Vagina (tissue), 2 donors: ENCODE measurements at regions not wholly inside any gene's neighbourhood (a gene's known extent, or its start where the extent isn't known, plus 50 kb on each side); places are given as distances from the start of the nearest gene placed in this dataset.

ENCODE experiments used
- DNase-seq, 2 donors: peaks; one replicate each; pipeline ENCODE4 v3.0.0-alpha.2; 2017; ENCODE audit errors: extremely low spot score in 2 of 2
- H3K27ac ChIP-seq: fragments of 200-600 bp; sonication (generic); one replicate; pipeline ENCODE4 v1.5.1; 2019
- H3K27me3 ChIP-seq: fragments of 200-600 bp; sonication (generic); one replicate; pipeline ENCODE4 v1.5.1; 2019
- H3K36me3 ChIP-seq, 2 donors: fragments of 200-600 bp; sonication (generic); one replicate each; pipeline ENCODE4 v1.5.1; 2017 to 2019
- H3K4me1 ChIP-seq: fragments of 200-600 bp; sonication (generic); one replicate; pipeline ENCODE4 v1.5.1; 2019
- H3K4me3 ChIP-seq, 2 donors: fragments of 200-600 bp; sonication (generic); 1 replicate in 1 of 2; 2 replicates in 1 of 2; pipeline ENCODE4 v1.5.1; 2016 to 2019
- H3K9me3 ChIP-seq: fragments of 200-600 bp; sonication (generic); one replicate; pipeline ENCODE4 v1.5.1; 2019
- POLR2A ChIP-seq, 2 donors: fragments of 450-650 bp; IDR thresholded peaks; one replicate each; pipeline ENCODE4 v1.6.1; 2017; ENCODE audit warnings: antibody characterized with exemption in 2 of 2, mild to moderate bottlenecking in 2 of 2, moderate library complexity in 2 of 2
- POLR2AphosphoS5 ChIP-seq, 2 donors: sonication (generic); formaldehyde crosslinking; IDR thresholded peaks; one replicate each; pipeline ENCODE4 v1.9.0; 2017; ENCODE audit warnings: antibody characterized with exemption in 2 of 2, mild to moderate bottlenecking in 2 of 2, low read depth in 1 of 2; ENCODE audit not compliant: insufficient read depth in 1 of 2
- intact Hi-C: fragments of 100-400 bp; cut with DNase I; formaldehyde crosslinking; loops from one replicate; pipeline ENCODE4 v1.15.1; 2023
- TF ChIP-seq, protein P1 (sequence below), 3 experiments: fragments of 450-650 bp in 2 of 3; fragments of 200-600 bp in 1 of 3; sonication (generic) in 1 of 3; IDR thresholded peaks; one replicate each; pipeline ENCODE4 v1.5.1; 2017 to 2019; ENCODE audit warnings: antibody characterized with exemption in 3 of 3, mild to moderate bottlenecking in 2 of 3, moderate library complexity in 2 of 3

DNA sequence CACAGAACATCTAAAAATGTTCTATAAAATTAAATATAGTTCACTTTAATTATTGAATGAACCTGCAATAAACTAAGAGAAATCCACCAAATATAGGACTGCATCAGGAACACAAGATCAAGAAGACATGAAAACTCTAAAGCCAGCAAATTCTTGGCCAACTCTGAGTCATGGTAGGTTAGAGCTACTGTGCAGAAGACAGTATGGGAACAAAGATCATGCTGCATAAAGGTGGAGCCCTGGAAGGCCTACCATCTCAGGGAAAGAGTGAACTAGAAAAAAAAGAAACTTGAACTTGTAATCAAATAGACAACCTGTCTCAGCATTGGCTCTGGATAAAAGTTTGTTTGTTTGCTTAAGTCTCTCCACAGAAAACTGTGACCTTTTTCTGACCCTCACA lies 66.9 kb upstream of the CNOT2 start:
- TF ChIP-seq POLR2AphosphoS5 (IDR thresholded peaks at IDR 0.05; ENCODE audit: insufficient read depth in 1 of 2, low read depth in 1 of 2) (no peak), POLR2A (IDR thresholded peaks at IDR 0.05) (no peak)
- TF ChIP-seq, protein P1, sequence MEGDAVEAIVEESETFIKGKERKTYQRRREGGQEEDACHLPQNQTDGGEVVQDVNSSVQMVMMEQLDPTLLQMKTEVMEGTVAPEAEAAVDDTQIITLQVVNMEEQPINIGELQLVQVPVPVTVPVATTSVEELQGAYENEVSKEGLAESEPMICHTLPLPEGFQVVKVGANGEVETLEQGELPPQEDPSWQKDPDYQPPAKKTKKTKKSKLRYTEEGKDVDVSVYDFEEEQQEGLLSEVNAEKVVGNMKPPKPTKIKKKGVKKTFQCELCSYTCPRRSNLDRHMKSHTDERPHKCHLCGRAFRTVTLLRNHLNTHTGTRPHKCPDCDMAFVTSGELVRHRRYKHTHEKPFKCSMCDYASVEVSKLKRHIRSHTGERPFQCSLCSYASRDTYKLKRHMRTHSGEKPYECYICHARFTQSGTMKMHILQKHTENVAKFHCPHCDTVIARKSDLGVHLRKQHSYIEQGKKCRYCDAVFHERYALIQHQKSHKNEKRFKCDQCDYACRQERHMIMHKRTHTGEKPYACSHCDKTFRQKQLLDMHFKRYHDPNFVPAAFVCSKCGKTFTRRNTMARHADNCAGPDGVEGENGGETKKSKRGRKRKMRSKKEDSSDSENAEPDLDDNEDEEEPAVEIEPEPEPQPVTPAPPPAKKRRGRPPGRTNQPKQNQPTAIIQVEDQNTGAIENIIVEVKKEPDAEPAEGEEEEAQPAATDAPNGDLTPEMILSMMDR (IDR thresholded peaks at IDR 0.05) = no peak
- DNase-seq = no peak
- no peaks in the 10 kb centered on the region for H3K27me3 ChIP-seq
- H3K27ac ChIP-seq = no peak overlapping the region
- no peaks in the 10 kb centered on the region for H3K4me1 ChIP-seq
- no peak overlapping the region for H3K4me3 ChIP-seq
- no peaks in the 10 kb centered on the region for H3K9me3 ChIP-seq
- H3K36me3 ChIP-seq = no peaks in the 10 kb centered on the region
- intact Hi-C loops = no loop called here

GRCh38 chr12:70177631-70178030 lies 65.6 kb upstream of the CNOT2 start:
- Histone ChIP-seq H3K27ac (no peak overlapping the region), H3K9me3 (no peaks in the 10 kb centered on the region), H3K4me3 (no peak overlapping the region), H3K36me3 (no peaks in the 10 kb centered on the region), H3K27me3 (no peaks in the 10 kb centered on the region), H3K4me1 (no peaks in the 10 kb centered on the region)
- intact Hi-C loops = no loop called here
- TF ChIP-seq POLR2AphosphoS5 (IDR thresholded peaks at IDR 0.05; ENCODE audit: insufficient read depth in 1 of 2, low read depth in 1 of 2) (no peak), POLR2A (IDR thresholded peaks at IDR 0.05) (no peak)
- TF ChIP-seq, protein P1 (IDR thresholded peaks at IDR 0.05) = no peak
- DNase-seq = no peak

DNA sequence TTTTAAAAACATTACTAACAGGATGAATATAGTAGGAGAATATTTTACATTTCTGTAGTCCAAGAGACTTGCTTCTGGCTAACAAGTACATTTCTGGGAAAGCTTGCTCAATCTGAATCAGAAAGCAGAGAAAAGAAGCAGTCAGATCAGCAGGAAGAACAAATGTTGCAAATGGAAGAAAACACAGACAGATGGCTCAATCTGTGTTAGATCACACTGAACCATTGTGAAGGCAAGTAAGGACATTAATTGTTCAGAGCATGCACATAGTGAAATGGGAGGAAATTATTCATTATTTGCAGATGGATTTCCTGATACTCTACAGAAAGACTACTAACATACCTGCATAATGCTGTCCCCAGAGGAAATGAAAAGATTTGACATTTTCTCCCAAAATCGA lies 65.2 kb upstream of the CNOT2 start:
- no peaks in the 10 kb centered on the region for H3K9me3 ChIP-seq
- H3K4me1 ChIP-seq = no peaks in the 10 kb centered on the region
- intact Hi-C loops = no loop called here
- DNase-seq = no peak
- TF ChIP-seq POLR2AphosphoS5 (IDR thresholded peaks at IDR 0.05; ENCODE audit: insufficient read depth in 1 of 2, low read depth in 1 of 2) = no peak
- TF ChIP-seq POLR2A (IDR thresholded peaks at IDR 0.05) = no peak
- TF ChIP-seq, protein P1 (IDR thresholded peaks at IDR 0.05) = no peak
- no peak overlapping the region for H3K4me3 ChIP-seq
- no peaks in the 10 kb centered on the region for H3K27me3 ChIP-seq
- no peak overlapping the region for H3K27ac ChIP-seq
- no peaks in the 10 kb centered on the region for H3K36me3 ChIP-seq

DNA sequence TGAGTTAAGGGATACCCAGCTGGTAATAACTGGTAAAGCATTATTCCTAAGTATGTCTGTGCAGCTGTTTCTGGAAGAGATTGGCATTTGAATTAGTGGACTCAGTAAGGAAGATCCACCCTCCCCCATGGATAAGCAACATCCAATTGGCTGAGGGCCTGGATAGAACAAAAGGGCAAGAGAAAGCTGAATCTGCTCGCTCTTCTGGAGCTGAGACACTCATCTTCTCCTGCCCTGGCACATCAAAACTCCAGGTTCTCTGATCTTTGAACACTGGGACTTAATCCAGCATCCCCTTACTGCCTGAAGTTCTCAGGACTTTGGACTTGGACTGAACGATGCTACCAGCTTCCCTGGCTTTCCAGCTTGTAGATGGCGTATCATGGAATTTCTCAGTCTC lies 63.1 kb upstream of the CNOT2 start:
- intact Hi-C loops = no loop called here
- H3K4me1 ChIP-seq = no peaks in the 10 kb centered on the region
- no peak for TF ChIP-seq POLR2AphosphoS5 (IDR thresholded peaks at IDR 0.05; ENCODE audit: insufficient read depth in 1 of 2, low read depth in 1 of 2)
- no peak for TF ChIP-seq POLR2A (IDR thresholded peaks at IDR 0.05)
- TF ChIP-seq, protein P1 (IDR thresholded peaks at IDR 0.05) = no peak
- no peak overlapping the region for H3K4me3 ChIP-seq
- no peak for DNase-seq
- no peaks in the 10 kb centered on the region for H3K36me3 ChIP-seq
- H3K9me3 ChIP-seq = no peaks in the 10 kb centered on the region
- no peaks in the 10 kb centered on the region for H3K27me3 ChIP-seq
- H3K27ac ChIP-seq = no peak overlapping the region

DNA sequence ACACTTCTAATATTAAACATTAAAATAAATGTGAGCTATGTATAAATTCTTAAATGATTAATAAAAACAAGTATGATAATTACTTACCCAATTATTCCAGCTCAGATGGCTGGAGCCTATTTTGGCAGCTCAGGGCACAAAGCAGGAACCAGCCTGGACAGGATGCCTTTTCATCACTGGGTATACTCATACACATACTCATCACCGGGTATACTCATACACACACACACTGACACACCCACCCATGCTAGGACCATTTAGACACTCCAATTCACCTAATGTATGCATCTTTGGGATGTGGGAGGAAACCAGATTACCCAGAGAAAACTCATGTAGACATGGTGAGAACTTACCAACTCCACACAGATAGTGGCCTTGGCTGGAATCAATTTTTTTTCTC lies 57.9 kb upstream of the CNOT2 start:
- TF ChIP-seq POLR2A (IDR thresholded peaks at IDR 0.05) = no peak
- no peak for TF ChIP-seq POLR2AphosphoS5 (IDR thresholded peaks at IDR 0.05; ENCODE audit: insufficient read depth in 1 of 2, low read depth in 1 of 2)
- TF ChIP-seq, protein P1 (IDR thresholded peaks at IDR 0.05) = no peak
- no peak overlapping the region for H3K4me3 ChIP-seq
- DNase-seq = no peak
- intact Hi-C loops = no loop called here
- H3K27ac ChIP-seq = no peak overlapping the region
- no peaks in the 10 kb centered on the region for H3K36me3 ChIP-seq
- no peaks in the 10 kb centered on the region for H3K27me3 ChIP-seq
- H3K4me1 ChIP-seq = no peaks in the 10 kb centered on the region
- no peaks in the 10 kb centered on the region for H3K9me3 ChIP-seq
